ENCODE measurements at regions not wholly inside any gene's neighbourhood (a gene's known extent, or its start where the extent isn't known, plus 50 kb on each side); places are given as distances from the start of the nearest gene placed in this dataset.

GRCh38 chr13:29980339-29980738, 129.9 kb upstream of the UBL3 start:
- H3K4me3 ChIP-seq (ENCODE audit: control insufficient read depth, low read depth, low read length): no peak overlapping the region
- no peak for DNase-seq (ENCODE audit: low read depth)
- TF ChIP-seq CTCF (conservative IDR thresholded peaks at IDR 0.05; ENCODE audit: control insufficient read depth, insufficient read depth, low read depth, low read length): no peak

GRCh38 chr13:29978211-29978610, 127.8 kb upstream of the UBL3 start:
- no peak for TF ChIP-seq CTCF (conservative IDR thresholded peaks at IDR 0.05; ENCODE audit: control insufficient read depth, insufficient read depth, low read depth, low read length)
- no peak overlapping the region for H3K4me3 ChIP-seq (ENCODE audit: control insufficient read depth, low read depth, low read length)
- peak; percentile 65 for DNase-seq (ENCODE audit: low read depth)

- peak; percentile 12 for DNase-seq (ENCODE audit: low read depth)
- TF ChIP-seq CTCF (conservative IDR thresholded peaks at IDR 0.05; ENCODE audit: control insufficient read depth, insufficient read depth, low read depth, low read length): no peak
- H3K4me3 ChIP-seq (ENCODE audit: control insufficient read depth, low read depth, low read length): no peak overlapping the region
These were observed 127.2 kb upstream of the UBL3 start for GRCh38 chr13:29977476-29978120.

GRCh38 chr13:29976535-29976934, 126.1 kb upstream of the UBL3 start:
- TF ChIP-seq CTCF (conservative IDR thresholded peaks at IDR 0.05; ENCODE audit: control insufficient read depth, insufficient read depth, low read depth, low read length): no peak

GRCh38 chr13:29975283-29975682, 124.9 kb upstream of the UBL3 start:
- no peak overlapping the region for H3K4me3 ChIP-seq (ENCODE audit: control insufficient read depth, low read depth, low read length)
- DNase-seq (ENCODE audit: low read depth): no peak
- no peak for TF ChIP-seq CTCF (conservative IDR thresholded peaks at IDR 0.05; ENCODE audit: control insufficient read depth, insufficient read depth, low read depth, low read length)

More at GRCh38 chr13:29976535-29976934, 126.1 kb upstream of the UBL3 start:
- no peak for DNase-seq (ENCODE audit: low read depth)
- no peak overlapping the region for H3K4me3 ChIP-seq (ENCODE audit: control insufficient read depth, low read depth, low read length)

- peak; percentile 98 for DNase-seq (ENCODE audit: low read depth)
- TF ChIP-seq CTCF (conservative IDR thresholded peaks at IDR 0.05; ENCODE audit: control insufficient read depth, insufficient read depth, low read depth, low read length): no peak
These were observed 118.9 kb upstream of the UBL3 start for GRCh38 chr13:29969286-29969685.

More at GRCh38 chr13:29969286-29969685, 118.9 kb upstream of the UBL3 start:
- no peak overlapping the region for H3K4me3 ChIP-seq (ENCODE audit: control insufficient read depth, low read depth, low read length)
